K562 (cell line): ENCODE measurements at regions not wholly inside any gene's neighbourhood (a gene's known extent, or its start where the extent isn't known, plus 50 kb on each side); places are given as distances from the start of the nearest gene placed in this dataset.

Source experiments
- ATAC-seq: fragments of 200-7000 bp; cut with Tn5 transposase; 3 replicates; pipeline ENCODE4 v1.9.1; 2020; ENCODE audit warnings: moderate library complexity
- BruUV-seq: library from RNA; stranded (reverse); fragments of 400-500 nt; replicated peaks from 2 replicates; lab custom pipeline; 2021; lab: Mats Ljungman, UMichigan
- CTCF ChIA-PET: fragments of 300-600 bp; formaldehyde crosslinking; extraction: SDS; loops from one replicate; lab custom pipeline; 2021; ENCODE audit warnings: low intra/inter-chr PET ratio; lab: Yijun Ruan, JAX
- POLR2A ChIA-PET: fragments of 300-600, 350-650 bp; sonication (Branson Sonifier 250); formaldehyde crosslinking; extraction: SDS; loops from one replicate; lab custom pipeline; 2021; ENCODE audit warnings: antibody characterized with exemption, inconsistent platforms; lab: Yijun Ruan, JAX
- DNase-seq, 4 experiments: peaks; one replicate each; pipeline versions ENCODE4 v3.0.0 to v3.0.0-alpha.2; 2011 to 2018; ENCODE audit warnings: low spot score in 3 of 4, mixed read lengths in 3 of 4; ENCODE audit errors: extremely low read depth in 1 of 4
- FAIRE-seq: peaks from 2 replicates; lab custom pipeline; 2011; peaks lifted over from hg19 to GRCh38; lab: Jason Lieb, UNC
- H2AFZ ChIP-seq: 2 replicates; pipeline ENCODE4 v1.6.0; 2011; ENCODE audit warnings: low read depth, low read length, control low read depth, inconsistent platforms
- H3K27ac ChIP-seq: fragments of 200-600 bp; 3 replicates; pipeline ENCODE4 v1.8.0; 2011; ENCODE audit warnings: low read depth, mild to moderate bottlenecking, control low read depth, inconsistent platforms, low read length, moderate library complexity, mixed read lengths; ENCODE audit errors: extremely low read depth
- H3K27me3 ChIP-seq, 2 experiments: fragments of 300-600 bp in 1 of 2; 2 replicates in 1 of 2; 3 replicates in 1 of 2; pipeline versions ENCODE4 v1.6.0 to v1.8.0; 2011; ENCODE audit warnings: inconsistent platforms in 2 of 2, low read length in 2 of 2, mild to moderate bottlenecking in 1 of 2, mixed read lengths in 1 of 2, moderate library complexity in 1 of 2; ENCODE audit not compliant: control insufficient read depth in 2 of 2, insufficient read depth in 2 of 2
- H3K36me3 ChIP-seq: fragments of 300-600 bp; 3 replicates; pipeline ENCODE4 v1.8.0; 2011; ENCODE audit warnings: mild to moderate bottlenecking, low read length, inconsistent platforms; ENCODE audit not compliant: control insufficient read depth, insufficient read depth
- H3K4me1 ChIP-seq, 2 experiments: fragments of 200-600 bp in 1 of 2; replicated peaks in 1 of 2; 2 replicates in 1 of 2; 3 replicates in 1 of 2; pipeline versions ENCODE4 v1.5.1 to v1.8.0; 2011; ENCODE audit warnings: inconsistent platforms in 2 of 2, low read length in 2 of 2, mild to moderate bottlenecking in 1 of 2, mixed read lengths in 1 of 2, moderate library complexity in 1 of 2; ENCODE audit not compliant: control insufficient read depth in 2 of 2, insufficient read depth in 2 of 2
- H3K4me2 ChIP-seq: 2 replicates; pipeline ENCODE4 v1.6.1; 2011; ENCODE audit warnings: low read length, control low read depth, inconsistent platforms, mixed read lengths; ENCODE audit not compliant: insufficient read depth
- H3K4me3 ChIP-seq: fragments of 200-600 bp; sonication (generic), shearing (Covaris generic); 2 replicates; pipeline ENCODE4 v1.5.1; 2016; ENCODE audit warnings: control low read depth, inconsistent platforms
- H3K79me2 ChIP-seq: fragments of 200-600 bp; 3 replicates; pipeline ENCODE4 v1.8.0; 2011; ENCODE audit warnings: low read length, inconsistent platforms; ENCODE audit not compliant: control insufficient read depth, insufficient read depth
- H3K9ac ChIP-seq, 2 experiments: 2 replicates each; pipeline versions ENCODE4 v1.6.0 to v1.6.1; 2011; ENCODE audit warnings: low read depth in 2 of 2, low read length in 2 of 2, control low read depth in 1 of 2, inconsistent platforms in 1 of 2, mild to moderate bottlenecking in 1 of 2, mixed read lengths in 1 of 2; ENCODE audit not compliant: insufficient read depth in 1 of 2
- H3K9me1 ChIP-seq: one replicate; pipeline ENCODE4 v1.6.0; 2011; ENCODE audit warnings: inconsistent platforms, mild to moderate bottlenecking, low read length, moderate library complexity; ENCODE audit not compliant: control insufficient read depth, insufficient read depth
- H3K9me3 ChIP-seq: replicated peaks from 2 replicates; pipeline ENCODE4 v1.5.1; 2011; ENCODE audit warnings: low read depth, low read length, inconsistent platforms; ENCODE audit not compliant: control insufficient read depth, insufficient read depth
- H4K20me1 ChIP-seq: replicated peaks from 2 replicates; pipeline ENCODE4 v1.6.1; 2011; ENCODE audit warnings: low read length, inconsistent platforms, mixed read lengths; ENCODE audit not compliant: control insufficient read depth, insufficient read depth
- CHAMP1 ChIP-seq: fragments of 450-650 bp; IDR thresholded peaks from 2 replicates; pipeline ENCODE4 v1.6.1; 2016; ENCODE audit warnings: mild to moderate bottlenecking
- DDX20 ChIP-seq: fragments of 450-650 bp; IDR thresholded peaks from 2 replicates; pipeline ENCODE4 v1.6.1; 2016; ENCODE audit warnings: missing genetic modification characterization, low read depth, mild to moderate bottlenecking, missing compliant biosample characterization, moderate library complexity
- E2F4 ChIP-seq: sonication (generic); formaldehyde crosslinking; IDR thresholded peaks from 2 replicates; pipeline ENCODE4 v1.8.0; 2022; ENCODE audit warnings: mild to moderate bottlenecking, low read depth, missing genetic modification reagents
- EHMT2 ChIP-seq: fragments of 450-650 bp; IDR thresholded peaks from 2 replicates; pipeline ENCODE4 v1.6.1; 2018; ENCODE audit warnings: antibody characterized with exemption
- HMGXB4 ChIP-seq: sonication (generic); formaldehyde crosslinking; IDR thresholded peaks from 2 replicates; pipeline ENCODE4 v1.8.1; 2023; ENCODE audit warnings: mild to moderate bottlenecking, missing genetic modification reagents
- KLF6 ChIP-seq: fragments of 250-450 bp; sonication (Bioruptor Pico); IDR thresholded peaks from 2 replicates; pipeline ENCODE4 v1.4.0; 2020; ENCODE audit warnings: mild to moderate bottlenecking, moderate library complexity, borderline replicate concordance
- MYC ChIP-seq, 2 experiments: fragments of 250-450 bp in 1 of 2; sonication (Bioruptor Pico) in 1 of 2; IDR thresholded peaks; 2 replicates each; pipeline versions ENCODE4 v1.5.1 to v1.6.1; 2012 to 2021; ENCODE audit warnings: low read depth in 2 of 2, borderline replicate concordance in 1 of 2, improper control_type of control experiment in 1 of 2, low read length in 1 of 2, mild to moderate bottlenecking in 1 of 2, moderate library complexity in 1 of 2
- POLR2G ChIP-seq: fragments of 200-400 bp; formaldehyde crosslinking; IDR thresholded peaks from 2 replicates; pipeline ENCODE4 v1.6.1; 2017; ENCODE audit warnings: low read depth, mild to moderate bottlenecking, antibody characterized with exemption, low read length, moderate library complexity
- POU5F1 ChIP-seq: fragments of 150-350 bp; IDR thresholded peaks from 2 replicates; pipeline ENCODE4 v1.6.1; 2014; ENCODE audit warnings: borderline replicate concordance, low read length, low read depth, mild to moderate bottlenecking; ENCODE audit not compliant: partially characterized antibody
- SMC3 ChIP-seq: conservative IDR thresholded peaks from 2 replicates; pipeline ENCODE4 v1.6.1; 2011; ENCODE audit warnings: low read depth, low read length, improper control_type of control experiment; ENCODE audit not compliant: insufficient read depth
- SRSF1 ChIP-seq: fragments of 200-400 bp; formaldehyde crosslinking; IDR thresholded peaks from 2 replicates; pipeline ENCODE4 v1.6.1; 2017; ENCODE audit warnings: mild to moderate bottlenecking, low read depth, low read length, moderate library complexity
- TAL1 ChIP-seq: fragments of 450-650 bp; IDR thresholded peaks from 2 replicates; pipeline ENCODE4 v1.6.1; 2016; ENCODE audit warnings: mild to moderate bottlenecking
- TEAD2 ChIP-seq: fragments of 450-650 bp; IDR thresholded peaks from 2 replicates; pipeline ENCODE4 v1.6.1; 2016; ENCODE audit warnings: missing genetic modification characterization, control low read depth, missing compliant biosample characterization
- TOE1 ChIP-seq, 2 experiments: fragments of 450-650 bp in 1 of 2; sonication (generic) in 1 of 2; formaldehyde crosslinking in 1 of 2; IDR thresholded peaks; 2 replicates each; pipeline versions ENCODE4 v1.7.1 to v1.8.0; 2016 to 2022; ENCODE audit warnings: borderline replicate concordance in 2 of 2, mild to moderate bottlenecking in 2 of 2, antibody characterized with exemption in 1 of 2, inconsistent platforms in 1 of 2, low read depth in 1 of 2, missing genetic modification reagents in 1 of 2, moderate library complexity in 1 of 2
- YBX1 ChIP-seq: fragments of 450-650 bp; IDR thresholded peaks from 2 replicates; pipeline ENCODE4 v1.7.1; 2016; ENCODE audit warnings: mild to moderate bottlenecking
- ZFP1 ChIP-seq: fragments of 450-650 bp; formaldehyde crosslinking; IDR thresholded peaks from 2 replicates; pipeline ENCODE4 v1.4.0; 2020; ENCODE audit warnings: mild to moderate bottlenecking, mixed read lengths
- ZNF146 ChIP-seq: IDR thresholded peaks from one replicate; pipeline ENCODE4 v1.6.1; 2018; ENCODE audit warnings: missing compliant biosample characterization; ENCODE audit not compliant: unreplicated experiment
- WGBS: fragments of 100-300 bp; shearing (Covaris generic); methylation state at CpG from one replicate; pipeline ENCODE4 v1.1.6; 2016; ENCODE audit warnings: low coverage, mixed read lengths; ENCODE audit not compliant: insufficient coverage; ENCODE audit errors: missing lambda C conversion rate; 5-methylcytosine and 5-hydroxymethylcytosine counted together
- in situ Hi-C: fragments of 300-500 bp; cut with MboI; formaldehyde crosslinking; loops from 4 replicates; pipeline ENCODE4 v1.15.0; 2018; ENCODE audit warnings: inconsistent platforms, mixed read lengths
- intact Hi-C: fragments of 100-400 bp; cut with micrococcal nuclease; formaldehyde crosslinking; loops from 2 replicates; pipeline ENCODE4 v1.14.2; 2022

- ChIA-PET POLR2A (no interaction called here), CTCF (no interaction called here)
- H2AFZ ChIP-seq: no peak overlapping the region
- no peak overlapping the region for H3K9ac ChIP-seq
- no peak for TF ChIP-seq YBX1
- no peak for TF ChIP-seq KLF6 (CRISPR knock-in tag)
- TF ChIP-seq ZFP1 (CRISPR knock-in tag): no peak
- TF ChIP-seq TOE1 (IDR thresholded peaks at IDR 0.05; ENCODE audit: borderline replicate concordance): no peak
- no peak for TF ChIP-seq TOE1 (CRISPR knock-in tag; IDR thresholded peaks at IDR 0.05; ENCODE audit: borderline replicate concordance, low read depth)
- TF ChIP-seq E2F4 (CRISPR knock-in tag): no peak
- TF ChIP-seq POU5F1: no peak
- TF ChIP-seq MYC (IDR thresholded peaks at IDR 0.05; ENCODE audit: low read depth, low read length): no peak
- no peak for TF ChIP-seq MYC (CRISPR knock-in tag; IDR thresholded peaks at IDR 0.05; ENCODE audit: borderline replicate concordance, low read depth)
- no peak for TF ChIP-seq ZNF146 (CRISPR knock-in tag)
- no peak for TF ChIP-seq POLR2G
- no peak for TF ChIP-seq TAL1
- TF ChIP-seq DDX20 (tag): no peak
- no peak for TF ChIP-seq SRSF1
- no peak for TF ChIP-seq HMGXB4 (CRISPR knock-in tag)
- no peak for TF ChIP-seq TEAD2 (tag)
- no peak for TF ChIP-seq CHAMP1
- TF ChIP-seq EHMT2: no peak
- TF ChIP-seq SMC3: no peak
- no peak overlapping the region for H3K27ac ChIP-seq
- H3K9me3 ChIP-seq: no peaks in the 10 kb centered on the region
- H3K27me3 ChIP-seq: peaks cover 0 to 18% of the 10 kb centered on the region in 2 experiments; a peak in 2 of 5 replicates
- H3K79me2 ChIP-seq: no peaks in the 10 kb centered on the region
- intact Hi-C loops (no loop called here), in situ Hi-C loops (no loop called here)
- no peak for ATAC-seq
- 2% methylated on average over 5 of the region's 5 CpGs for WGBS
- H3K4me3 ChIP-seq: no peak overlapping the region
- no peaks in the 10 kb centered on the region for H3K4me1 ChIP-seq
- no peaks in the 10 kb centered on the region for H3K36me3 ChIP-seq
- H4K20me1 ChIP-seq: no peaks in the 10 kb centered on the region
- no peak overlapping the region for H3K4me2 ChIP-seq
- DNase-seq: no peak
- FAIRE-seq: no peak
- H3K9me1 ChIP-seq: no peaks in the 10 kb centered on the region
- no TSS peak for BruUV-seq
Measured at GRCh38 chr3:16092923-16093322, 81.6 kb upstream of the GALNT15 start.
